HCT116 (cell line): ENCODE measurements at regions not wholly inside any gene's neighbourhood (a gene's known extent, or its start where the extent isn't known, plus 50 kb on each side); places are given as distances from the start of the nearest gene placed in this dataset.
"Not testable (repeated sequence)": the region's sequence is repeated elsewhere in the genome, so short reads cannot be mapped to it uniquely, and the experiment has no call there.

ENCODE experiments used
- ATAC-seq: fragments of 200-7000 bp; cut with Tn5 transposase; 2 replicates; pipeline ENCODE4 v1.9.1; 2020; ENCODE audit warnings: mild to moderate bottlenecking, moderate library complexity
- BruUV-seq: library from RNA; stranded (reverse); fragments of 400-500 nt; replicated peaks from 2 replicates; lab custom pipeline; 2021; lab: Mats Ljungman, UMichigan
- CTCF ChIA-PET: fragments of 300-600 bp; sonication (Branson Sonifier 250); formaldehyde crosslinking; loops from one replicate; lab custom pipeline; 2021; ENCODE audit warnings: antibody characterized with exemption; lab: Charles Lee
- POLR2A ChIA-PET: fragments of 300-600, 350-600 bp; sonication (Branson Sonifier 250); formaldehyde crosslinking; loops from one replicate; lab custom pipeline; 2021; ENCODE audit warnings: antibody characterized with exemption; lab: Charles Lee
- RAD21 ChIA-PET, 2 experiments: fragments of 300-600 bp; sonication (Branson Sonifier 250); formaldehyde crosslinking; loops; one replicate each; lab custom pipeline; 2023; ENCODE audit warnings: low total read pairs in 2 of 2; ENCODE audit not compliant: uncharacterized antibody in 2 of 2, unreplicated experiment in 2 of 2, low non-redundant PET in 1 of 2; lab: Charles Lee
- DNase-seq: peaks from one replicate; pipeline ENCODE4 v3.0.0-alpha.2; 2010; ENCODE audit warnings: low read depth, low spot score
- H2AFZ ChIP-seq: fragments of 200-600 bp; shearing (Covaris generic), sonication (generic); 2 replicates; pipeline ENCODE4 v1.6.1; 2017; ENCODE audit warnings: low read depth, mixed run types, mixed read lengths, antibody characterized with exemption, low read length; ENCODE audit not compliant: poor library complexity, severe bottlenecking
- H3K27ac ChIP-seq: 2 replicates; pipeline ENCODE4 v1.5.1; 2012; ENCODE audit warnings: low read depth, low read length
- H3K27me3 ChIP-seq: fragments of 200-600 bp; sonication (generic); 2 replicates; pipeline ENCODE4 v1.6.1; 2016; ENCODE audit warnings: mixed run types, low read length, mixed read lengths; ENCODE audit not compliant: insufficient read depth
- H3K36me3 ChIP-seq, 2 experiments: fragments of 200-500 bp in 1 of 2; fragments of 200-600 bp in 1 of 2; sonication (Bioruptor generic) in 1 of 2; sonication (generic) in 1 of 2; 2 replicates each; pipeline versions ENCODE4 v1.5.1 to v1.6.1; 2014 to 2016; ENCODE audit warnings: low read length in 2 of 2, inconsistent platforms in 1 of 2, mixed read lengths in 1 of 2, mixed run types in 1 of 2; ENCODE audit not compliant: insufficient read depth in 2 of 2, control insufficient read depth in 1 of 2
- H3K4me1 ChIP-seq, 2 experiments: fragments of 200-600 bp in 1 of 2; sonication (generic) in 1 of 2; 2 replicates each; pipeline versions ENCODE4 v1.5.1 to v1.6.1; 2012 to 2017; ENCODE audit warnings: low read length in 2 of 2, inconsistent platforms in 1 of 2, mild to moderate bottlenecking in 1 of 2, mixed read lengths in 1 of 2, mixed run types in 1 of 2, moderate library complexity in 1 of 2; ENCODE audit not compliant: insufficient read depth in 2 of 2, control insufficient read depth in 1 of 2
- H3K4me2 ChIP-seq: fragments of 200-600 bp; sonication (generic); 2 replicates; pipeline ENCODE4 v1.6.1; 2017; ENCODE audit warnings: mixed run types, low read length, mixed read lengths
- H3K4me3 ChIP-seq, 2 experiments: fragments of 200-600 bp in 1 of 2; sonication (generic) in 1 of 2; replicated peaks in 1 of 2; 2 replicates each; pipeline ENCODE4 v1.5.1; 2011 to 2016; ENCODE audit warnings: low read length in 2 of 2, control low read depth in 1 of 2, low read depth in 1 of 2, mild to moderate bottlenecking in 1 of 2, mixed read lengths in 1 of 2, mixed run types in 1 of 2
- H3K79me2 ChIP-seq: fragments of 200-600 bp; sonication (generic); 2 replicates; pipeline ENCODE4 v1.6.1; 2017; ENCODE audit warnings: mild to moderate bottlenecking, mixed run types, low read length, moderate library complexity, mixed read lengths; ENCODE audit not compliant: insufficient read depth
- H3K9ac ChIP-seq: fragments of 200-600 bp; sonication (generic); 2 replicates; pipeline ENCODE4 v1.6.1; 2016; ENCODE audit warnings: low read length, mixed read lengths
- H3K9me2 ChIP-seq: fragments of 200-600 bp; sonication (generic), shearing (Covaris generic); 2 replicates; pipeline ENCODE4 v1.6.1; 2017; ENCODE audit warnings: mixed run types, mild to moderate bottlenecking, moderate library complexity; ENCODE audit not compliant: insufficient read depth
- H3K9me3 ChIP-seq, 2 experiments: fragments of 200-500 bp in 1 of 2; fragments of 200-600 bp in 1 of 2; sonication (Bioruptor generic) in 1 of 2; sonication (generic) in 1 of 2; 2 replicates each; pipeline ENCODE4 v1.6.1; 2014 to 2017; ENCODE audit warnings: low read length in 2 of 2, mixed read lengths in 2 of 2, inconsistent platforms in 1 of 2, low read depth in 1 of 2, mild to moderate bottlenecking in 1 of 2, mixed run types in 1 of 2, moderate library complexity in 1 of 2; ENCODE audit not compliant: control insufficient read depth in 1 of 2, insufficient read depth in 1 of 2
- H4K20me1 ChIP-seq: fragments of 200-600 bp; sonication (generic), shearing (Covaris generic); 2 replicates; pipeline ENCODE4 v1.6.1; 2017; ENCODE audit warnings: mixed run types, mild to moderate bottlenecking, moderate library complexity; ENCODE audit not compliant: insufficient read depth
- CBX3 ChIP-seq: IDR thresholded peaks from 2 replicates; pipeline ENCODE4 v1.6.1; 2012; ENCODE audit warnings: low read depth
- JUND ChIP-seq: IDR thresholded peaks from 2 replicates; pipeline ENCODE4 v1.6.1; 2012
- POLR2AphosphoS5 ChIP-seq: IDR thresholded peaks from 2 replicates; pipeline ENCODE4 v1.6.1; 2011; ENCODE audit warnings: mild to moderate bottlenecking, low read depth, low read length, moderate library complexity
- SRF ChIP-seq: IDR thresholded peaks from 2 replicates; pipeline ENCODE4 v1.6.1; 2012; ENCODE audit warnings: low read depth
- TCF7L2 ChIP-seq: IDR thresholded peaks from 2 replicates; pipeline ENCODE4 v1.7.0; 2011; ENCODE audit warnings: borderline replicate concordance, inconsistent platforms; ENCODE audit not compliant: insufficient read depth, insufficient read length; ENCODE audit errors: extremely low read depth
- ZFX ChIP-seq: fragments of 450-650 bp; IDR thresholded peaks from 2 replicates; pipeline ENCODE4 v1.6.1; 2017
- intact Hi-C: fragments of 100-400 bp; cut with micrococcal nuclease; formaldehyde crosslinking; loops from 2 replicates; pipeline ENCODE4 v1.10.0; 2022
- TF ChIP-seq, protein P1 (sequence below): IDR thresholded peaks from 2 replicates; pipeline ENCODE4 v1.6.1; 2012; ENCODE audit warnings: low read depth
- TF ChIP-seq, protein P2 (sequence below): IDR thresholded peaks from 2 replicates; pipeline ENCODE4 v1.6.1; 2011; ENCODE audit warnings: mild to moderate bottlenecking, low read length, moderate library complexity; ENCODE audit not compliant: insufficient replicate concordance; ENCODE audit errors: extremely low read depth
- TF ChIP-seq, protein P3 (sequence below): IDR thresholded peaks from 2 replicates; pipeline ENCODE4 v1.6.1; 2012

DNA sequence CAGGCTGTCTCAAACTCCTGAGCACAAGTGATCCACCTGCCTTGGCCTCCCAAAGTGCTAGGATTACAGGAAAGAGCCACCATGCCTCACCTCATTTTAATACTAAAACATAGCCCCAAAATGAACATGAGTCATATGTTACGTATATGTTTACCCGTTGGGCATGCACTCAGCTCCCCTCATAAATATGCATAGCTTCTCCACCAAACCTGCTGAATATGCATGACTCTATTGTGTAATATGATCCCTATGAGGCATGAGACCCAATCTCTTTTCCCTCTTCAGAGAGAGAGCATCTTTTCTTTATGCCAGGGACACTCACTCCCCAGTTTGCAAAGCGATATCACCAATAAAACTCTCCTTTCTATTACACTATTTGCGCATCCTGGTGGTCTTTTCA lies 464.6 kb upstream of the USP9Y start (continued):
- TF ChIP-seq, protein P1, sequence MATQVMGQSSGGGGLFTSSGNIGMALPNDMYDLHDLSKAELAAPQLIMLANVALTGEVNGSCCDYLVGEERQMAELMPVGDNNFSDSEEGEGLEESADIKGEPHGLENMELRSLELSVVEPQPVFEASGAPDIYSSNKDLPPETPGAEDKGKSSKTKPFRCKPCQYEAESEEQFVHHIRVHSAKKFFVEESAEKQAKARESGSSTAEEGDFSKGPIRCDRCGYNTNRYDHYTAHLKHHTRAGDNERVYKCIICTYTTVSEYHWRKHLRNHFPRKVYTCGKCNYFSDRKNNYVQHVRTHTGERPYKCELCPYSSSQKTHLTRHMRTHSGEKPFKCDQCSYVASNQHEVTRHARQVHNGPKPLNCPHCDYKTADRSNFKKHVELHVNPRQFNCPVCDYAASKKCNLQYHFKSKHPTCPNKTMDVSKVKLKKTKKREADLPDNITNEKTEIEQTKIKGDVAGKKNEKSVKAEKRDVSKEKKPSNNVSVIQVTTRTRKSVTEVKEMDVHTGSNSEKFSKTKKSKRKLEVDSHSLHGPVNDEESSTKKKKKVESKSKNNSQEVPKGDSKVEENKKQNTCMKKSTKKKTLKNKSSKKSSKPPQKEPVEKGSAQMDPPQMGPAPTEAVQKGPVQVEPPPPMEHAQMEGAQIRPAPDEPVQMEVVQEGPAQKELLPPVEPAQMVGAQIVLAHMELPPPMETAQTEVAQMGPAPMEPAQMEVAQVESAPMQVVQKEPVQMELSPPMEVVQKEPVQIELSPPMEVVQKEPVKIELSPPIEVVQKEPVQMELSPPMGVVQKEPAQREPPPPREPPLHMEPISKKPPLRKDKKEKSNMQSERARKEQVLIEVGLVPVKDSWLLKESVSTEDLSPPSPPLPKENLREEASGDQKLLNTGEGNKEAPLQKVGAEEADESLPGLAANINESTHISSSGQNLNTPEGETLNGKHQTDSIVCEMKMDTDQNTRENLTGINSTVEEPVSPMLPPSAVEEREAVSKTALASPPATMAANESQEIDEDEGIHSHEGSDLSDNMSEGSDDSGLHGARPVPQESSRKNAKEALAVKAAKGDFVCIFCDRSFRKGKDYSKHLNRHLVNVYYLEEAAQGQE, result no peak
- TF ChIP-seq, all 23 proteins: peak for 0

DNA sequence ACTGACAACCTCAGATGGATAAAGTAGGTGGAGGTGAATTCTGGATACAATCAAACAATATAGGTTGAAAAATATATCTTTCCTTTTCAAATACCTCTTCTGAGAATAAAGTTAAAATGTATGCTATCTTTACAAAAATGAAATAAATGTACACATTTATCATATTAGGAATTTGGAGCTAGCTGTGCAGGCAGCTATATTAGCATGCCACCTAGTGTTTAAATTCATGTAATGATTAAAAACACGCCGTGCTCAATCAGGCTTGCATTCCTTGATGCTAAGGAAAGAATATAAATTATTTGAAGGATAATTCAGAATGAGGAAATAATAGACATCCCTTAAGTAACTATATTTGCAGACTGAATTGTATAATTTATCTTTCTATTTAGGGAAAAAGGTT lies 460.7 kb upstream of the USP9Y start:
- CTCF ChIA-PET, BruUV-seq, H3K9me2 ChIP-seq, H2AFZ ChIP-seq, H3K27ac ChIP-seq, H3K4me2 ChIP-seq, ATAC-seq, H3K4me3 ChIP-seq, intact Hi-C loops, RAD21 ChIA-PET, POLR2A ChIA-PET, H4K20me1 ChIP-seq, H3K9ac ChIP-seq, H3K27me3 ChIP-seq, H3K79me2 ChIP-seq, H3K4me1 ChIP-seq, H3K9me3 ChIP-seq, H3K36me3 ChIP-seq, DNase-seq: not testable (repeated sequence)

DNA sequence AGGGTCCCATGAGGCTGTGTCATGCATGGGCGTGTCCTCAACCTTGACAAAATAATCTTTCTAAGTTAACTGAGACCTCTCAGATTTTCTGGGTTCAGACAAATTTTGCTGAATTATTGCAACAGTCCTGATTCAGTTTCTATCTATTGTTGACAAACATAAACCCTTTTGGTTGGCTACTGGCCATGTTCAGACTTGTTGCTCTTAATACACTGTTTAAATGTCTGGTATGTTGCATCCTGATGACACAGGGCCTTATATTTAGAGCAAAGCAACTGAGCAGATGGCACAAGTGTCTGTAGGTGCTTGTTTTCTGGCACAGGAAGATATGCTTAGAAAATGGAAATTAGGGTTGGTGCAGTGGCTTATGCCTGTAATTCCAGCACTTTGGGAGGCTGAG lies 456.9 kb upstream of the USP9Y start:
- no peaks in the 10 kb centered on the region for H3K79me2 ChIP-seq
- H3K4me1 ChIP-seq, result no peaks in the 10 kb centered on the region
- ChIA-PET POLR2A (no interaction called here), RAD21 (no interaction called here), CTCF (no interaction called here)
- no peak overlapping the region for H3K4me2 ChIP-seq
- ATAC-seq (no peak), DNase-seq (no peak)
- H3K4me3 ChIP-seq, result no peak overlapping the region
- intact Hi-C loops, result no loop called here
- no peak overlapping the region for H3K9ac ChIP-seq
- no TSS peak for BruUV-seq
- no peaks in the 10 kb centered on the region for H3K36me3 ChIP-seq
- H3K9me2 ChIP-seq, result no peaks in the 10 kb centered on the region
- H4K20me1 ChIP-seq, result no peaks in the 10 kb centered on the region
- H2AFZ ChIP-seq, result no peak overlapping the region
- no peak overlapping the region for H3K27ac ChIP-seq
- no peaks in the 10 kb centered on the region for H3K27me3 ChIP-seq
- no peaks in the 10 kb centered on the region for H3K9me3 ChIP-seq
- TF ChIP-seq ZFX, result no peak
- TF ChIP-seq CBX3, result no peak
- TF ChIP-seq TCF7L2, result no peak
- TF ChIP-seq, protein P2, sequence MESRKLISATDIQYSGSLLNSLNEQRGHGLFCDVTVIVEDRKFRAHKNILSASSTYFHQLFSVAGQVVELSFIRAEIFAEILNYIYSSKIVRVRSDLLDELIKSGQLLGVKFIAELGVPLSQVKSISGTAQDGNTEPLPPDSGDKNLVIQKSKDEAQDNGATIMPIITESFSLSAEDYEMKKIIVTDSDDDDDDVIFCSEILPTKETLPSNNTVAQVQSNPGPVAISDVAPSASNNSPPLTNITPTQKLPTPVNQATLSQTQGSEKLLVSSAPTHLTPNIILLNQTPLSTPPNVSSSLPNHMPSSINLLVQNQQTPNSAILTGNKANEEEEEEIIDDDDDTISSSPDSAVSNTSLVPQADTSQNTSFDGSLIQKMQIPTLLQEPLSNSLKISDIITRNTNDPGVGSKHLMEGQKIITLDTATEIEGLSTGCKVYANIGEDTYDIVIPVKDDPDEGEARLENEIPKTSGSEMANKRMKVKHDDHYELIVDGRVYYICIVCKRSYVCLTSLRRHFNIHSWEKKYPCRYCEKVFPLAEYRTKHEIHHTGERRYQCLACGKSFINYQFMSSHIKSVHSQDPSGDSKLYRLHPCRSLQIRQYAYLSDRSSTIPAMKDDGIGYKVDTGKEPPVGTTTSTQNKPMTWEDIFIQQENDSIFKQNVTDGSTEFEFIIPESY, result no peak
- no peak for TF ChIP-seq POLR2AphosphoS5
- TF ChIP-seq SRF, result no peak
- TF ChIP-seq, protein P3, sequence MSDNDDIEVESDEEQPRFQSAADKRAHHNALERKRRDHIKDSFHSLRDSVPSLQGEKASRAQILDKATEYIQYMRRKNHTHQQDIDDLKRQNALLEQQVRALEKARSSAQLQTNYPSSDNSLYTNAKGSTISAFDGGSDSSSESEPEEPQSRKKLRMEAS, result no peak
- TF ChIP-seq JUND, result no peak
